SK-N-MC (cell line): ENCODE measurements at regions not wholly inside any gene's neighbourhood (a gene's known extent, or its start where the extent isn't known, plus 50 kb on each side); places are given as distances from the start of the nearest gene placed in this dataset.

Experiments used
- EZH2 ChIP-seq: fragments of 200-600 bp; sonication (generic); IDR thresholded peaks from one replicate; pipeline ENCODE4 v1.6.1; 2017; ENCODE audit warnings: antibody characterized with exemption
- FOXP2 ChIP-seq: optimal IDR thresholded peaks from 2 replicates; pipeline ENCODE3; 2011; ENCODE audit warnings: mild to moderate bottlenecking, moderate library complexity; ENCODE audit not compliant: insufficient read depth; ENCODE audit errors: extremely low read length, control extremely low read depth
- POLR2AphosphoS5 ChIP-seq: IDR thresholded peaks from 2 replicates; pipeline ENCODE4 v1.6.1; 2012; ENCODE audit warnings: mild to moderate bottlenecking, low read depth, low read length, borderline replicate concordance

DNA sequence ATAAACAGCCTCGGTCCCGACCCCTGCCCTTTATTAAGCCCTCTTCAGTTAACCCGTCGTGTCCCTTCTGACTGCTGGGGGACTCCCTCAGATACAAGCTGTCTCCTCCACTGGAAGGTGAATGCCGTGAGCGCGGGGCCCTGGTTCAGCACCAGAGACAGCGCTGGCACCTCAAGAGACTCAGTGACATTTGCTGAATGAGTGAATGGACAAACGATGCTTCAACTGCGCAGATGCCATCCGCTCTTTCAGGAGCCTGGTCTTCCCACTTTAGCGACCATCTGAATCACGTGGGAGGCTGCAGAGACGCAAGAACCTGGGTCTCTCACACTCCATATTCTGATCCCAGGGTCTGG lies 92.6 kb upstream of the SFSWAP start:
- TF ChIP-seq EZH2 (no peak), POLR2AphosphoS5 (no peak), FOXP2 (no peak)
